HepG2 (cell line): ENCODE measurements at regions not wholly inside any gene's neighbourhood (a gene's known extent, or its start where the extent isn't known, plus 50 kb on each side); places are given as distances from the start of the nearest gene placed in this dataset.

Source experiments
- ATAD3A ChIP-seq: sonication (generic); formaldehyde crosslinking; IDR thresholded peaks from 2 replicates; pipeline ENCODE4 v1.4.0; 2020; ENCODE audit warnings: missing genetic modification reagents
- PCBP2 ChIP-seq: fragments of 200-400 bp; formaldehyde crosslinking; optimal IDR thresholded peaks from 2 replicates; pipeline ENCODE3; 2018; ENCODE audit warnings: low read length, low read depth; ENCODE audit not compliant: poor library complexity, severe bottlenecking
- PPARG ChIP-seq: conservative IDR thresholded peaks from 2 replicates; pipeline ENCODE4 v1.6.1; 2016; ENCODE audit warnings: missing biosample characterization, missing genetic modification reagents
- SNAPC4 ChIP-seq: sonication (generic); formaldehyde crosslinking; IDR thresholded peaks from 2 replicates; pipeline ENCODE4 v1.4.0; 2020; ENCODE audit warnings: mild to moderate bottlenecking, missing genetic modification reagents
- THRA ChIP-seq: sonication (generic); formaldehyde crosslinking; IDR thresholded peaks from 2 replicates; pipeline ENCODE4 v1.4.0; 2020; ENCODE audit warnings: missing genetic modification reagents, borderline replicate concordance
- ZBTB25 ChIP-seq: IDR thresholded peaks from 2 replicates; pipeline ENCODE4 v1.6.1; 2018; ENCODE audit warnings: missing genetic modification reagents
- ZKSCAN1 ChIP-seq: fragments of 150-350 bp; IDR thresholded peaks from 2 replicates; pipeline ENCODE4 v1.6.1; 2014; ENCODE audit warnings: low read length
- ZNF564 ChIP-seq: sonication (generic); formaldehyde crosslinking; IDR thresholded peaks from 2 replicates; pipeline ENCODE4 v1.8.1; 2023; ENCODE audit warnings: mild to moderate bottlenecking, missing genetic modification reagents
- ZNF766 ChIP-seq: sonication (generic); formaldehyde crosslinking; IDR thresholded peaks from 2 replicates; pipeline ENCODE4 v1.5.0; 2020; ENCODE audit warnings: missing genetic modification reagents, borderline replicate concordance
- ZNF772 ChIP-seq: sonication (generic); formaldehyde crosslinking; IDR thresholded peaks from 2 replicates; pipeline ENCODE4 v1.5.0; 2020; ENCODE audit warnings: mild to moderate bottlenecking, missing genetic modification reagents

- no peak for TF ChIP-seq PPARG (CRISPR knock-in tag)
- no peak for TF ChIP-seq ZBTB25 (CRISPR knock-in tag)
- TF ChIP-seq ZKSCAN1, result no peak
- no peak for TF ChIP-seq THRA (CRISPR knock-in tag)
- TF ChIP-seq ZNF766 (CRISPR knock-in tag), result no peak
- TF ChIP-seq PCBP2, result no peak
- TF ChIP-seq SNAPC4 (CRISPR knock-in tag), result no peak
- no peak for TF ChIP-seq ZNF772
- TF ChIP-seq ZNF564, result no peak
- TF ChIP-seq ATAD3A (CRISPR knock-in tag), result no peak
Observed at GRCh38 chr3:17969985-17970568, 227.6 kb upstream of the TBC1D5 start (continued).
